GM10266 (cell line): ENCODE measurements at regions not wholly inside any gene's neighbourhood (a gene's known extent, or its start where the extent isn't known, plus 50 kb on each side); places are given as distances from the start of the nearest gene placed in this dataset.
"Not testable (repeated sequence)": the region's sequence is repeated elsewhere in the genome, so short reads cannot be mapped to it uniquely, and the experiment has no call there.

Source experiments
- DNase-seq: peaks from one replicate; pipeline ENCODE4 v3.0.0; 2012; ENCODE audit errors: extremely low spot score
- CTCF ChIP-seq: IDR thresholded peaks from 2 replicates; pipeline ENCODE4 v1.5.1; 2012; ENCODE audit warnings: mild to moderate bottlenecking, low read depth; ENCODE audit not compliant: control insufficient read depth, insufficient read depth; ENCODE audit errors: missing control alignments

- no peak for DNase-seq
Observed at GRCh38 chr3:174365796-174366195, 493.3 kb upstream of the NAALADL2 start.

GRCh38 chr3:174366904-174367303 lies 492.2 kb upstream of the NAALADL2 start:
- DNase-seq: not testable (repeated sequence)

More at GRCh38 chr3:174365796-174366195, 493.3 kb upstream of the NAALADL2 start:
- TF ChIP-seq CTCF: no peak

- no peak for DNase-seq
- no peak for TF ChIP-seq CTCF
Observed at GRCh38 chr3:174376346-174376745, 482.8 kb upstream of the NAALADL2 start.

- no peak for TF ChIP-seq CTCF
- DNase-seq: no peak
Observed at GRCh38 chr3:174377096-174377495, 482.0 kb upstream of the NAALADL2 start.

GRCh38 chr3:174377684-174378083 lies 481.4 kb upstream of the NAALADL2 start:
- TF ChIP-seq CTCF: no peak
- no peak for DNase-seq

GRCh38 chr3:174382878-174383277 lies 476.3 kb upstream of the NAALADL2 start:
- TF ChIP-seq CTCF: no peak
- no peak for DNase-seq

- no peak for TF ChIP-seq CTCF
Observed at GRCh38 chr3:174387736-174388135, 471.4 kb upstream of the NAALADL2 start.

GRCh38 chr3:174397848-174398247 lies 461.3 kb upstream of the NAALADL2 start:
- no peak for DNase-seq
- TF ChIP-seq CTCF: no peak

More at GRCh38 chr3:174387736-174388135, 471.4 kb upstream of the NAALADL2 start:
- no peak for DNase-seq
